ENCODE measurements at regions not wholly inside any gene's neighbourhood (a gene's known extent, or its start where the extent isn't known, plus 50 kb on each side); places are given as distances from the start of the nearest gene placed in this dataset.

DNA sequence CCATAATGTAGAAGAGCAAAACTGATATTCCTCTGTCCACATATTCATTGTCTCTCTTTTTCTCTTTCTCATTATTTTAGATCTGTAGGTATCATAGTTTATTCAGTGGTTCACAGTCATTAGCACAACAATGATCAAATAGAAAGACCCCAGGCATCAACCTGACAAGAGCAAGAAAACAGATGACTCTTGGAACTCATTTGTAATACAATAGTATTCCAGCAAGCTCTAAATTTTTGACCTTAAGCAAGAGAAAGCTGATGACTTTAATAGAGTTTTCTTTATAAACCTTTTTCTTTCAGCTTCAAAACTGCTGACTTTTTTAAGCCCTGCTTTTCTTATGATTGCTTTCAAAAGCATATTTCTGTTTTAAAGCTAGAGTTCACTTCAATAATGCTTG, 507.5 kb upstream of the SORCS1 start:
- Mint-ChIP-seq H3K27ac (ENCODE audit: unreplicated experiment) (no peak overlapping the region), H3K36me3 (ENCODE audit: low read depth, unreplicated experiment) (no peaks in the 10 kb centered on the region), H3K9me3 (ENCODE audit: unreplicated experiment) (no peaks in the 10 kb centered on the region), H3K4me1 (ENCODE audit: unreplicated experiment) (no peaks in the 10 kb centered on the region), H3K27me3 (ENCODE audit: unreplicated experiment) (no peaks in the 10 kb centered on the region), H3K4me3 (ENCODE audit: unreplicated experiment) (no peak overlapping the region)
- no peak for DNase-seq (ENCODE audit: low spot score)
- TF ChIP-seq, protein P1, sequence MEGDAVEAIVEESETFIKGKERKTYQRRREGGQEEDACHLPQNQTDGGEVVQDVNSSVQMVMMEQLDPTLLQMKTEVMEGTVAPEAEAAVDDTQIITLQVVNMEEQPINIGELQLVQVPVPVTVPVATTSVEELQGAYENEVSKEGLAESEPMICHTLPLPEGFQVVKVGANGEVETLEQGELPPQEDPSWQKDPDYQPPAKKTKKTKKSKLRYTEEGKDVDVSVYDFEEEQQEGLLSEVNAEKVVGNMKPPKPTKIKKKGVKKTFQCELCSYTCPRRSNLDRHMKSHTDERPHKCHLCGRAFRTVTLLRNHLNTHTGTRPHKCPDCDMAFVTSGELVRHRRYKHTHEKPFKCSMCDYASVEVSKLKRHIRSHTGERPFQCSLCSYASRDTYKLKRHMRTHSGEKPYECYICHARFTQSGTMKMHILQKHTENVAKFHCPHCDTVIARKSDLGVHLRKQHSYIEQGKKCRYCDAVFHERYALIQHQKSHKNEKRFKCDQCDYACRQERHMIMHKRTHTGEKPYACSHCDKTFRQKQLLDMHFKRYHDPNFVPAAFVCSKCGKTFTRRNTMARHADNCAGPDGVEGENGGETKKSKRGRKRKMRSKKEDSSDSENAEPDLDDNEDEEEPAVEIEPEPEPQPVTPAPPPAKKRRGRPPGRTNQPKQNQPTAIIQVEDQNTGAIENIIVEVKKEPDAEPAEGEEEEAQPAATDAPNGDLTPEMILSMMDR (IDR thresholded peaks at IDR 0.05; ENCODE audit: unreplicated experiment): no peak

DNA sequence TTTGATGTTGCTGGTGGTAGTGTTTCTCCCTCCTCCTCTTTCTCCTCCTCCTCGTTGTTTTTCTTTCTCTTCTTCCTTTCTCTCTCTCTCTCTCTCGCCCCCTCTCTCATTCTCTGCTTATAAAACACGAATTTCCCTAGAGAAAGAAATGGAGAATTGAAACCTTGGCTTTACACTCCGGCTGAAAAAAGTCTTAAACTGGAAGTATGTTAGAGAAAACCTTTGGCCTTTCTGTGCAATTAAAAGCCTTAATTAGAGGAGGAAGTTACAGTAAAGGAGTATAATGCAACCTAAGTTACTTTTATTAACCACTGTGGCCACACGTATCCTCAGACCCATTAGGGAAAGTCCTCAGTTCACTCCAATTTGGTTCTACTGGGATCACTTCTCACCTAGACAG, 501.7 kb upstream of the SORCS1 start:
- TF ChIP-seq, protein P1 (IDR thresholded peaks at IDR 0.05; ENCODE audit: unreplicated experiment): no peak

DNA sequence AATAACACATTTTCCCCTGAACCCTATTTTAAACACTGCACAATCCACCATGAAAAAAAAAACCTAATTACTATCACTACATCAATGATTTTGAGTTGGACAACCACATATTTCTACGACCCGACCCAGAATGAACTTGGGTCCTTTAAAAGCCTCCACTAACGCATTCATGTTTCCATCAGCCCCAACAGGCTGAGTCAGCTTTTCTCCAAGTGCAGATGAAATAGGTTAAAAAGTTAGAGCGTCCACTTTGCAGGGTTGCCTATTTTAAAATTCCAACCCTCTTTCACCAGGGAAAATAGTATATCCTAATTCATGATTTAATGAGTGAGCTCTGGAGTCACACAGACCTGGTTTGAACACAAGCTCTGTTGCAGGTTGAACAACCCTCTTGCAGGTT, 501.0 kb upstream of the SORCS1 start:
- H3K4me1 Mint-ChIP-seq (ENCODE audit: unreplicated experiment): no peaks in the 10 kb centered on the region
- H3K27ac Mint-ChIP-seq (ENCODE audit: unreplicated experiment): no peak overlapping the region
- peaks cover 7% of the 10 kb centered on the region for H3K9me3 Mint-ChIP-seq (ENCODE audit: unreplicated experiment)
- TF ChIP-seq, protein P1 (IDR thresholded peaks at IDR 0.05; ENCODE audit: unreplicated experiment): no peak
- no peak for DNase-seq (ENCODE audit: low spot score)
- H3K27me3 Mint-ChIP-seq (ENCODE audit: unreplicated experiment): peaks cover 2% of the 10 kb centered on the region
- no peaks in the 10 kb centered on the region for H3K36me3 Mint-ChIP-seq (ENCODE audit: low read depth, unreplicated experiment)
- no peak overlapping the region for H3K4me3 Mint-ChIP-seq (ENCODE audit: unreplicated experiment)

More for the DNA sequence above, 501.7 kb upstream of the SORCS1 start:
- Mint-ChIP-seq H3K27ac (ENCODE audit: unreplicated experiment) (no peak overlapping the region), H3K9me3 (ENCODE audit: unreplicated experiment) (no peaks in the 10 kb centered on the region), H3K27me3 (ENCODE audit: unreplicated experiment) (peaks cover 2% of the 10 kb centered on the region), H3K4me3 (ENCODE audit: unreplicated experiment) (no peak overlapping the region), H3K36me3 (ENCODE audit: low read depth, unreplicated experiment) (no peaks in the 10 kb centered on the region), H3K4me1 (ENCODE audit: unreplicated experiment) (no peaks in the 10 kb centered on the region)
- DNase-seq (ENCODE audit: low spot score): no peak

DNA sequence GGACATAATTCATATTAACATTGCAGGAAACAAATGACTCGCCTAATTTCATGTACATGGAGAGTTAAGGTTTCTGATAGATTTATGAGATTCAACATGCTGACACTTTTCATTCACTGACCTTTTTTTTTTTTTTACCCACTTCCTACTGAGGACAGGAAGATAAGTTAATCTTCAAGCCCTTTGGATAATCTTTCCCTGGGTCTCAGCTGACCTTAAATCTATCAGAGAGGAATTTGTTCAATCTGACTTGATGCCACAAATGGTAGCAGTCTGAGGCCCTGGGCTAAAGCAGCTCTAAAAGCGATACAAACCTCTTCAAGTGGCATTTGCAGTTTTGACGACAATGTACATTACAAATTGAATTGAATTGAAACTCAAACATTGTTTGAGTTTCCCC, 493.3 kb upstream of the SORCS1 start:
- Mint-ChIP-seq H3K27me3 (ENCODE audit: unreplicated experiment) (peaks cover 6% of the 10 kb centered on the region), H3K9me3 (ENCODE audit: unreplicated experiment) (peaks cover 9% of the 10 kb centered on the region), H3K36me3 (ENCODE audit: low read depth, unreplicated experiment) (no peaks in the 10 kb centered on the region), H3K27ac (ENCODE audit: unreplicated experiment) (no peak overlapping the region), H3K4me1 (ENCODE audit: unreplicated experiment) (no peaks in the 10 kb centered on the region), H3K4me3 (ENCODE audit: unreplicated experiment) (no peak overlapping the region)
- TF ChIP-seq, protein P1 (IDR thresholded peaks at IDR 0.05; ENCODE audit: unreplicated experiment): no peak
- DNase-seq (ENCODE audit: low spot score): no peak

DNA sequence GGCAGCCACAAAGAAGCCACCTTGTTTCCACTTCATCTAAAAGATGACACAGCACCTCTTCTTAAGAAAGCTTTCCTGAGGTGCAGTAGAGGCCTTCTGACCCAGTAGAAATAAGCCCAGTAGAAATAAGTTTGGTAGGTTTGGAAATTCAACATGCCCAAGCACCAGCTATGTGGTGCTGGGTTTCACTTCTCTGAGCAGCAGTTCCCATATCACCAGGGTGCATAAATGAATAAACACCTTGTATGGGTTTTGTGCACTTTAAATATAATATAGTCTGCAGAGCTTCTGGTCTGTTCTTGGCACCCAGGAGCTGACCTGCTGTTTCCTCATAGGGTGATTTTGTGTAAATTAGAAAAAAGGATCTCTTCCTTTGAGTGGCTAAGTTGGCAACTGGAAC, 492.4 kb upstream of the SORCS1 start:
- H3K27ac Mint-ChIP-seq (ENCODE audit: unreplicated experiment): no peak overlapping the region
- no peak for DNase-seq (ENCODE audit: low spot score)
- H3K9me3 Mint-ChIP-seq (ENCODE audit: unreplicated experiment): peaks cover 9% of the 10 kb centered on the region
- H3K36me3 Mint-ChIP-seq (ENCODE audit: low read depth, unreplicated experiment): no peaks in the 10 kb centered on the region
- no peaks in the 10 kb centered on the region for H3K4me1 Mint-ChIP-seq (ENCODE audit: unreplicated experiment)
- H3K4me3 Mint-ChIP-seq (ENCODE audit: unreplicated experiment): no peak overlapping the region
- peaks cover 6% of the 10 kb centered on the region for H3K27me3 Mint-ChIP-seq (ENCODE audit: unreplicated experiment)
- TF ChIP-seq, protein P1 (IDR thresholded peaks at IDR 0.05; ENCODE audit: unreplicated experiment): no peak

All from endothelial cell (in vitro differentiated cells).